Osteoblast (primary cell): ENCODE measurements at regions not wholly inside any gene's neighbourhood (a gene's known extent, or its start where the extent isn't known, plus 50 kb on each side); places are given as distances from the start of the nearest gene placed in this dataset.

Source experiments
- DNase-seq: peaks from one replicate; pipeline ENCODE4 v3.0.0; 2011; ENCODE audit warnings: low spot score, mixed read lengths; ENCODE audit not compliant: insufficient read length; ENCODE audit errors: missing footprints
- H2AFZ ChIP-seq: 2 replicates; pipeline ENCODE4 v1.6.0; 2011; ENCODE audit warnings: mild to moderate bottlenecking, low read length
- H3K27ac ChIP-seq: 2 replicates; pipeline ENCODE4 v1.5.1; 2011; ENCODE audit warnings: mild to moderate bottlenecking, low read depth, low read length, moderate library complexity
- H3K27me3 ChIP-seq: 2 replicates; pipeline ENCODE4 v1.6.0; 2012; ENCODE audit warnings: mild to moderate bottlenecking, control low read depth, inconsistent platforms, low read length, moderate library complexity; ENCODE audit not compliant: insufficient read depth
- H3K36me3 ChIP-seq: 2 replicates; pipeline ENCODE4 v1.5.1; 2011; ENCODE audit warnings: mild to moderate bottlenecking, low read length, control low read depth, moderate library complexity; ENCODE audit not compliant: insufficient read depth
- H3K4me1 ChIP-seq: 2 replicates; pipeline ENCODE4 v1.5.1; 2011; ENCODE audit warnings: mild to moderate bottlenecking, low read length, control low read depth, moderate library complexity; ENCODE audit not compliant: insufficient read depth
- H3K4me2 ChIP-seq: 2 replicates; pipeline ENCODE4 v1.6.0; 2011; ENCODE audit warnings: mild to moderate bottlenecking, low read length; ENCODE audit not compliant: insufficient read depth
- H3K4me3 ChIP-seq: fragments of 200-600 bp; sonication (generic); 3 replicates; pipeline ENCODE4 v1.5.1; 2012; ENCODE audit warnings: mild to moderate bottlenecking, low read length, inconsistent platforms; ENCODE audit not compliant: insufficient read depth
- H3K79me2 ChIP-seq: 2 replicates; pipeline ENCODE4 v1.6.0; 2012; ENCODE audit warnings: mild to moderate bottlenecking, low read length, control low read depth, inconsistent platforms; ENCODE audit not compliant: insufficient read depth
- H3K9me3 ChIP-seq: 2 replicates; pipeline ENCODE4 v1.5.1; 2011; ENCODE audit warnings: low read depth, low read length, control low read depth
- H4K20me1 ChIP-seq: 2 replicates; pipeline ENCODE4 v1.6.0; 2012; ENCODE audit warnings: mild to moderate bottlenecking, low read length, control low read depth; ENCODE audit not compliant: insufficient read depth
- TF ChIP-seq, protein P1 (sequence below): IDR thresholded peaks from 2 replicates; pipeline ENCODE4 v1.5.1; 2011; ENCODE audit warnings: mild to moderate bottlenecking, low read depth, low read length, moderate library complexity; ENCODE audit errors: extremely low read depth

GRCh38 chr4:52371841-52372240 is 287.3 kb downstream of the USP46 start:
- DNase-seq, result no peak
- no peaks in the 10 kb centered on the region for H3K9me3 ChIP-seq
- TF ChIP-seq, protein P1, sequence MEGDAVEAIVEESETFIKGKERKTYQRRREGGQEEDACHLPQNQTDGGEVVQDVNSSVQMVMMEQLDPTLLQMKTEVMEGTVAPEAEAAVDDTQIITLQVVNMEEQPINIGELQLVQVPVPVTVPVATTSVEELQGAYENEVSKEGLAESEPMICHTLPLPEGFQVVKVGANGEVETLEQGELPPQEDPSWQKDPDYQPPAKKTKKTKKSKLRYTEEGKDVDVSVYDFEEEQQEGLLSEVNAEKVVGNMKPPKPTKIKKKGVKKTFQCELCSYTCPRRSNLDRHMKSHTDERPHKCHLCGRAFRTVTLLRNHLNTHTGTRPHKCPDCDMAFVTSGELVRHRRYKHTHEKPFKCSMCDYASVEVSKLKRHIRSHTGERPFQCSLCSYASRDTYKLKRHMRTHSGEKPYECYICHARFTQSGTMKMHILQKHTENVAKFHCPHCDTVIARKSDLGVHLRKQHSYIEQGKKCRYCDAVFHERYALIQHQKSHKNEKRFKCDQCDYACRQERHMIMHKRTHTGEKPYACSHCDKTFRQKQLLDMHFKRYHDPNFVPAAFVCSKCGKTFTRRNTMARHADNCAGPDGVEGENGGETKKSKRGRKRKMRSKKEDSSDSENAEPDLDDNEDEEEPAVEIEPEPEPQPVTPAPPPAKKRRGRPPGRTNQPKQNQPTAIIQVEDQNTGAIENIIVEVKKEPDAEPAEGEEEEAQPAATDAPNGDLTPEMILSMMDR, result no peak
- peaks cover 7% of the 10 kb centered on the region for H3K27me3 ChIP-seq
- no peak overlapping the region for H3K4me2 ChIP-seq
- no peak overlapping the region for H3K4me3 ChIP-seq
- H4K20me1 ChIP-seq, result no peaks in the 10 kb centered on the region
- no peak overlapping the region for H3K27ac ChIP-seq
- no peaks in the 10 kb centered on the region for H3K79me2 ChIP-seq
- H3K36me3 ChIP-seq, result no peaks in the 10 kb centered on the region
- H2AFZ ChIP-seq, result no peak overlapping the region
- peaks cover 3% of the 10 kb centered on the region for H3K4me1 ChIP-seq

DNA sequence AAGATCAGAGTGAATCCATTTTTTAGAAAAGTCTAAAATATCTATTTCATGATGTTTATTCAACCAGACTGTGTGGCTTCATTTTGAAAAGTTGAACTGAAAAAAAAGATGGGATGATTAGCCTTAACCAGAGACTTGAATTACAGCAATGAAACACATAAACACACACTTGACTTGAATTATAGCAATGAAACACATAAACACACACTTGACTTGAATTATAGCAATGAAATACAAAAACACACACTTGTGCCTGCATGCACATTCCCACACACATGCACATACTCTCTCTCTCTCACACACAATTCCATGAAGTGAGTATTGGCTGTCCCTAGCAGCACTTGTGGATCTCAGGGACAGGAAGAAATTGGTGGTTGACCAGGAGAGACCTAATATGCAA is 286.8 kb downstream of the USP46 start:
- no peaks in the 10 kb centered on the region for H3K79me2 ChIP-seq
- no peak overlapping the region for H2AFZ ChIP-seq
- H3K27ac ChIP-seq, result no peak overlapping the region
- peaks cover 3% of the 10 kb centered on the region for H3K4me1 ChIP-seq
- H3K4me3 ChIP-seq, result no peak overlapping the region
- no peaks in the 10 kb centered on the region for H3K9me3 ChIP-seq
- no peak overlapping the region for H3K4me2 ChIP-seq
- peaks cover 7% of the 10 kb centered on the region for H3K27me3 ChIP-seq
- TF ChIP-seq, protein P1, result no peak
- H3K36me3 ChIP-seq, result no peaks in the 10 kb centered on the region
- no peaks in the 10 kb centered on the region for H4K20me1 ChIP-seq
- DNase-seq, result no peak

DNA sequence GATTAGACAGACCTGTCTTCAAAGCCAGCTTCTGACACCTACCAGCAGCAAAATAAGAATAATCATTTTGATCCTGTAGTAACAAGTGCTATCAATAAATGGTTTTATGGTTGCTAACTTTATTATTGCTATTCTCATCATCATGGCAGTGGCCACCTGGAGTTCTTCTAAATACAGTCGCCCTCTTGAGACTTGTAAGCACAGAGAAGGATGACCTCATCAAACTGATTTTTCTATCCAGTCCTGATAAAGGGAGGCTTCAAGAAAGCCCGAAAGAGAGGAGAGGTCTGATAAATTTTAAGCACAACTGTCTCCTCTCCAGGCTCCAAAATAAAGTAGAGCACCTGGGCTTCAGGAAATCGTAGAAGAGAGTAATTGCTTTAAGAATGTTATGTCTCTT is 286.4 kb downstream of the USP46 start:
- no peak for DNase-seq
- TF ChIP-seq, protein P1, result no peak

DNA sequence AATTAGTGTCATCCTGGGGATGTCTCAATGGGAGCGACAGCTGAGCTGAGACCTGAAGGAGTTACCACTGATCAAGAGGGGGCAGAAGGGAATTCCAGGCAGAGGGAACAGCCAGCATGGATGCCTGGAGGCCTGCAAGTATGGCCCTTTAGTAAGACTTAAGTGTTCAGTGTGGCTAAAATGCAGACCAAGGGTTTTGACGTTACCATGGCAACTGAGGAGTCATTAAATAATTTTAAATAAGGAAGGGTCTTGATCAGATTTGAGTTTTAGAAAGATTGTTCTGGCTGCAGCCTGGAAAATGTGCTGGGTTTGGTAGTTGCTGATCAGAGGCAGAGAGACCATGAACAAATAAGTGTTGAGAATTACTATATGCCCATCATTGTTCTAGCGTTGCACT is 285.5 kb downstream of the USP46 start:
- no peak overlapping the region for H3K4me3 ChIP-seq
- H4K20me1 ChIP-seq, result no peaks in the 10 kb centered on the region
- H2AFZ ChIP-seq, result no peak overlapping the region
- H3K36me3 ChIP-seq, result no peaks in the 10 kb centered on the region
- H3K4me2 ChIP-seq, result no peak overlapping the region
- H3K4me1 ChIP-seq, result peaks cover 3% of the 10 kb centered on the region
- no peaks in the 10 kb centered on the region for H3K79me2 ChIP-seq
- no peak for DNase-seq
- no peak overlapping the region for H3K27ac ChIP-seq
- peaks cover 7% of the 10 kb centered on the region for H3K27me3 ChIP-seq
- TF ChIP-seq, protein P1, result no peak
- H3K9me3 ChIP-seq, result no peaks in the 10 kb centered on the region

More for the DNA sequence above, 286.4 kb downstream of the USP46 start:
- H4K20me1 ChIP-seq, result no peaks in the 10 kb centered on the region
- H3K4me2 ChIP-seq, result no peak overlapping the region
- no peak overlapping the region for H3K4me3 ChIP-seq
- H3K36me3 ChIP-seq, result no peaks in the 10 kb centered on the region
- peaks cover 7% of the 10 kb centered on the region for H3K27me3 ChIP-seq
- no peaks in the 10 kb centered on the region for H3K79me2 ChIP-seq
- no peaks in the 10 kb centered on the region for H3K9me3 ChIP-seq
- no peak overlapping the region for H2AFZ ChIP-seq
- H3K27ac ChIP-seq, result no peak overlapping the region
- peaks cover 3% of the 10 kb centered on the region for H3K4me1 ChIP-seq
